GM13976 (cell line): ENCODE measurements at regions not wholly inside any gene's neighbourhood (a gene's known extent, or its start where the extent isn't known, plus 50 kb on each side); places are given as distances from the start of the nearest gene placed in this dataset.

ENCODE experiments used
- DNase-seq: peaks from one replicate; pipeline ENCODE4 v3.0.0; 2012; ENCODE audit warnings: low spot score
- CTCF ChIP-seq: IDR thresholded peaks from 2 replicates; pipeline ENCODE4 v1.5.1; 2012; ENCODE audit warnings: borderline replicate concordance, mild to moderate bottlenecking; ENCODE audit not compliant: insufficient read depth; ENCODE audit errors: extremely low read depth, missing control alignments, control extremely low read depth
- in situ Hi-C: fragments of 300-500 bp; cut with MboI; formaldehyde crosslinking; loops from one replicate; pipeline ENCODE4 v1.12.0; 2022; ENCODE audit warnings: low sequenced_read_pairs, mixed read lengths, inconsistent platforms; ENCODE audit not compliant: unreplicated experiment

GRCh38 chr2:194100201-194100600, 1556.8 kb upstream of the SLC39A10 start:
- DNase-seq, result no peak
- in situ Hi-C loops, result no loop called here
- TF ChIP-seq CTCF, result no peak

- in situ Hi-C loops, result no loop called here
- no peak for TF ChIP-seq CTCF
- no peak for DNase-seq
Observed at GRCh38 chr2:194096402-194096801, 1560.6 kb upstream of the SLC39A10 start.

- TF ChIP-seq CTCF, result no peak
- in situ Hi-C loops, result no loop called here
- DNase-seq, result no peak
Observed at GRCh38 chr2:194095359-194095758, 1561.7 kb upstream of the SLC39A10 start.

GRCh38 chr2:194090251-194090905, 1566.6 kb upstream of the SLC39A10 start:
- no peak for TF ChIP-seq CTCF
- in situ Hi-C loops, result no loop called here
- DNase-seq, result no peak

- in situ Hi-C loops, result no loop called here
- DNase-seq, result no peak
- TF ChIP-seq CTCF, result no peak
Observed at GRCh38 chr2:194087089-194087958, 1569.7 kb upstream of the SLC39A10 start.

GRCh38 chr2:194086129-194086528, 1570.9 kb upstream of the SLC39A10 start:
- DNase-seq, result no peak
- in situ Hi-C loops, result no loop called here
- TF ChIP-seq CTCF, result no peak
